GM12878 (cell line): ENCODE measurements at regions not wholly inside any gene's neighbourhood (a gene's known extent, or its start where the extent isn't known, plus 50 kb on each side); places are given as distances from the start of the nearest gene placed in this dataset.

Experiments
- ATAC-seq: fragments of 200-7000 bp; cut with Tn5 transposase; 3 replicates; pipeline ENCODE4 v1.9.1; 2020; ENCODE audit warnings: mild to moderate bottlenecking, moderate library complexity
- BruUV-seq: library from RNA; stranded (reverse); fragments of 400-500 nt; replicated peaks from 2 replicates; lab custom pipeline; 2021; lab: Mats Ljungman, UMichigan
- CTCF ChIA-PET: fragments of 300-600 bp; sonication (Branson Sonifier 250); formaldehyde crosslinking; extraction: SDS; loops from one replicate; lab custom pipeline; 2021; ENCODE audit warnings: inconsistent platforms; lab: Yijun Ruan, JAX
- POLR2A ChIA-PET: fragments of 350-600 bp; formaldehyde crosslinking; extraction: SDS; loops from one replicate; lab custom pipeline; 2021; ENCODE audit warnings: inconsistent platforms; lab: Charles Lee
- RAD21 ChIA-PET: fragments of 300-600 bp; sonication (Branson Sonifier 250); formaldehyde crosslinking; loops from one replicate; lab custom pipeline; 2023; ENCODE audit warnings: antibody characterized with exemption; ENCODE audit not compliant: unreplicated experiment; lab: Charles Lee
- SMC1A ChIA-PET: fragments of 300-600 bp; sonication (Branson Sonifier 250); formaldehyde crosslinking; loops from one replicate; lab custom pipeline; 2023; ENCODE audit not compliant: unreplicated experiment, uncharacterized antibody; lab: Charles Lee
- DNase-seq: peaks from one replicate; pipeline ENCODE4 v3.0.0-alpha.2; 2011; ENCODE audit warnings: low read depth, low spot score
- FAIRE-seq: peaks from 3 replicates; lab custom pipeline; 2011; peaks lifted over from hg19 to GRCh38; lab: Jason Lieb, UNC
- H2AFZ ChIP-seq: 2 replicates; pipeline ENCODE4 v1.6.0; 2011; ENCODE audit warnings: low read depth, low read length, control low read depth; ENCODE audit not compliant: control insufficient read depth
- H3K27ac ChIP-seq: 2 replicates; pipeline ENCODE4 v1.5.1; 2011; ENCODE audit warnings: control low read depth; ENCODE audit not compliant: control insufficient read depth, insufficient read depth
- H3K27me3 ChIP-seq, 2 experiments: replicated peaks in 1 of 2; 2 replicates each; pipeline versions ENCODE4 v1.6.0 to v1.6.1; 2011; ENCODE audit warnings: low read length in 1 of 2; ENCODE audit not compliant: control insufficient read depth in 2 of 2, insufficient read depth in 2 of 2
- H3K36me3 ChIP-seq, 2 experiments: 2 replicates each; pipeline ENCODE4 v1.5.1; 2011; ENCODE audit warnings: low read length in 1 of 2; ENCODE audit not compliant: control insufficient read depth in 2 of 2, insufficient read depth in 2 of 2
- H3K4me1 ChIP-seq: 2 replicates; pipeline ENCODE4 v1.6.1; 2011; ENCODE audit warnings: mild to moderate bottlenecking, low read length, moderate library complexity, mixed read lengths; ENCODE audit not compliant: control insufficient read depth, insufficient read depth
- H3K4me2 ChIP-seq: 2 replicates; pipeline ENCODE4 v1.6.0; 2011; ENCODE audit warnings: control low read depth; ENCODE audit not compliant: control insufficient read depth, insufficient read depth
- H3K4me3 ChIP-seq: fragments of 200-600 bp; sonication (generic); 2 replicates; pipeline ENCODE4 v1.5.1; 2016
- H3K79me2 ChIP-seq: 2 replicates; pipeline ENCODE4 v1.6.0; 2011; ENCODE audit warnings: low read length; ENCODE audit not compliant: control insufficient read depth, insufficient read depth
- H3K9ac ChIP-seq: 2 replicates; pipeline ENCODE4 v1.8.0; 2011; ENCODE audit warnings: low read length, control low read depth, mixed read lengths; ENCODE audit not compliant: control insufficient read depth, insufficient read depth
- H3K9me3 ChIP-seq: replicated peaks from 3 replicates; pipeline ENCODE4 v1.5.1; 2011; ENCODE audit warnings: mild to moderate bottlenecking, low read length; ENCODE audit not compliant: control insufficient read depth, insufficient read depth
- H4K20me1 ChIP-seq: 2 replicates; pipeline ENCODE4 v1.6.0; 2011; ENCODE audit not compliant: control insufficient read depth, insufficient read depth
- ASH2L ChIP-seq: fragments of 300-600, 200-600 bp; sonication (generic); IDR thresholded peaks from 2 replicates; pipeline ENCODE4 v1.6.1; 2017; ENCODE audit warnings: low read depth, mild to moderate bottlenecking, borderline replicate concordance
- BCL11A ChIP-seq: IDR thresholded peaks from 2 replicates; pipeline ENCODE4 v1.6.1; 2011; ENCODE audit warnings: low read depth, low read length
- CTCF ChIP-seq, 3 experiments: IDR thresholded peaks in 2 of 3; conservative IDR thresholded peaks in 1 of 3; 2 replicates each; pipeline ENCODE4 v1.5.1; 2011; ENCODE audit warnings: low read depth in 3 of 3, low read length in 3 of 3, mild to moderate bottlenecking in 3 of 3, control low read depth in 2 of 3, moderate library complexity in 2 of 3, inconsistent platforms in 1 of 3, mixed read lengths in 1 of 3; ENCODE audit not compliant: control insufficient read depth in 2 of 3, insufficient read depth in 1 of 3; ENCODE audit errors: extremely low read depth in 1 of 3
- ESRRA ChIP-seq: IDR thresholded peaks from 2 replicates; pipeline ENCODE4 v1.6.1; 2012; ENCODE audit warnings: mild to moderate bottlenecking, low read length, improper control_type of control experiment
- ETV6 ChIP-seq, 2 experiments: fragments of 450-650 bp in 1 of 2; IDR thresholded peaks in 1 of 2; conservative IDR thresholded peaks in 1 of 2; 2 replicates each; pipeline ENCODE4 v1.6.1; 2014; ENCODE audit warnings: antibody characterized with exemption in 1 of 2, borderline replicate concordance in 1 of 2, low read depth in 1 of 2, mild to moderate bottlenecking in 1 of 2, moderate library complexity in 1 of 2
- KLF5 ChIP-seq: fragments of 450-650 bp; IDR thresholded peaks from 2 replicates; pipeline ENCODE4 v1.6.1; 2014; ENCODE audit warnings: mild to moderate bottlenecking; ENCODE audit not compliant: partially characterized antibody
- LARP7 ChIP-seq: fragments of 450-650 bp; IDR thresholded peaks from 2 replicates; pipeline ENCODE4 v1.6.1; 2017; ENCODE audit warnings: mild to moderate bottlenecking
- NBN ChIP-seq: fragments of 450-650 bp; IDR thresholded peaks from 2 replicates; pipeline ENCODE4 v1.6.1; 2016
- RFX5 ChIP-seq: IDR thresholded peaks from 2 replicates; pipeline ENCODE4 v1.6.1; 2011; ENCODE audit warnings: low read depth, low read length, improper control_type of control experiment
- SKIL ChIP-seq: fragments of 450-650 bp; IDR thresholded peaks from 2 replicates; pipeline ENCODE4 v1.6.1; 2017; ENCODE audit warnings: mild to moderate bottlenecking, low read depth, inconsistent platforms; ENCODE audit not compliant: poor library complexity, severe bottlenecking
- SMAD1 ChIP-seq: fragments of 450-650 bp; IDR thresholded peaks from 2 replicates; pipeline ENCODE4 v1.6.1; 2018; ENCODE audit warnings: mild to moderate bottlenecking, low read depth; ENCODE audit not compliant: partially characterized antibody
- SMARCA5 ChIP-seq: fragments of 450-650 bp; IDR thresholded peaks from 2 replicates; pipeline ENCODE4 v1.6.1; 2017; ENCODE audit warnings: mild to moderate bottlenecking
- SMC3 ChIP-seq: IDR thresholded peaks from 2 replicates; pipeline ENCODE4 v1.6.1; 2011; ENCODE audit warnings: low read length, improper control_type of control experiment, borderline replicate concordance
- YY1 ChIP-seq: IDR thresholded peaks from 2 replicates; pipeline ENCODE4 v1.6.1; 2011; ENCODE audit warnings: low read depth, mild to moderate bottlenecking, low read length
- ZBTB4 ChIP-seq: fragments of 450-650 bp; formaldehyde crosslinking; IDR thresholded peaks from 2 replicates; pipeline ENCODE4 v1.4.0; 2022; ENCODE audit warnings: mild to moderate bottlenecking, moderate library complexity
- ZNF24 ChIP-seq: fragments of 450-650 bp; IDR thresholded peaks from 2 replicates; pipeline ENCODE4 v1.6.1; 2017; ENCODE audit warnings: antibody characterized with exemption, mild to moderate bottlenecking
- WGBS: methylation state at CpG from one replicate; pipeline ENCODE4 v1.1.6; 2016; ENCODE audit warnings: low lambda C conversion rate; ENCODE audit not compliant: insufficient replicate concordance, insufficient coverage; ENCODE audit errors: missing lambda C conversion rate; 5-methylcytosine and 5-hydroxymethylcytosine counted together
- in situ Hi-C: fragments of 300-500 bp; cut with MboI; formaldehyde crosslinking; loops from 9 replicates; pipeline ENCODE4 v1.14.3; 2018; ENCODE audit warnings: mixed read lengths
- intact Hi-C: fragments of 100-400 bp; cut with micrococcal nuclease; formaldehyde crosslinking; loops from one replicate; pipeline ENCODE4 v1.14.2; 2022; ENCODE audit not compliant: unreplicated experiment

GRCh38 chr4:53706422-53707032, 115.2 kb upstream of the LNX1 start:
- no peak overlapping the region for H3K9ac ChIP-seq
- H3K79me2 ChIP-seq = no peaks in the 10 kb centered on the region
- CTCF ChIA-PET = interaction anchor here (0.5 to 11.6 kb wide), 58 partner anchors 10 to 691 kb away, joined by 3 to 305 read pairs (median 5); no protein-coding TSS in a partner anchor
- DNase-seq = peak; percentile 45
- no peaks in the 10 kb centered on the region for H3K27me3 ChIP-seq
- peak overlapping the region; percentile 1; the same call in 1 of the 2 replicates for H3K4me2 ChIP-seq
- in situ Hi-C loops (loop anchor here (5.0 to 10.0 kb wide), 2 partner anchors 62 to 521 kb away; partner anchors contain the start of gene PDGFRA), intact Hi-C loops (loop anchor here (1.0 to 10.0 kb wide), 5 partner anchors 98 to 692 kb away; partner anchors contain the start of genes CHIC2 and PDGFRA)
- no TSS peak for BruUV-seq
- H3K4me3 ChIP-seq = no peak overlapping the region
- H3K36me3 ChIP-seq = no peaks in the 10 kb centered on the region
- POLR2A ChIA-PET = interaction anchor here (0.6 to 5.3 kb wide), 7 partner anchors 9 to 130 kb away, joined by 3 to 46 read pairs (median 5); no protein-coding TSS in a partner anchor
- WGBS = 21% methylated on average over 8 of the region's 8 CpGs
- H3K27ac ChIP-seq = peak overlapping the region; percentile 58; the same call in 1 of the 2 replicates
- H2AFZ ChIP-seq = no peak overlapping the region
- H3K9me3 ChIP-seq = no peaks in the 10 kb centered on the region; the same call in 2 of the 3 replicates
- ATAC-seq = peak; percentile 29
- H4K20me1 ChIP-seq = no peaks in the 10 kb centered on the region
- RAD21 ChIA-PET = interaction anchor here (0.6 to 6.1 kb wide), 38 partner anchors 8 to 694 kb away, joined by 3 to 132 read pairs (median 5); no protein-coding TSS in a partner anchor
- no peak for FAIRE-seq
- peaks cover 46% of the 10 kb centered on the region for H3K4me1 ChIP-seq
- SMC1A ChIA-PET = interaction anchor here (0.6 to 14.8 kb wide), 48 partner anchors 9 to 1067 kb away, joined by 3 to 228 read pairs (median 4); no protein-coding TSS in a partner anchor
- TF ChIP-seq YY1 = 0 out of 2 replicates have a peak, but pooled peaks have one; percentile 42
- TF ChIP-seq ZBTB4 = no peak
- TF ChIP-seq ETV6 (conservative IDR thresholded peaks at IDR 0.05 in 1 of 2, IDR thresholded peaks at IDR 0.05 in 1 of 2; ENCODE audit: borderline replicate concordance in 1 of 2, low read depth in 1 of 2) = 0 out of 4 replicates have a peak, but pooled peaks of 1 of the 2 experiments have one; percentile 4
- 0 out of 2 replicates have a peak, but pooled peaks have one; percentile 34 for TF ChIP-seq SMARCA5
- no peak for TF ChIP-seq SKIL
- TF ChIP-seq SMC3 = peak; percentile 40; the same call in 1 of the 2 replicates
- peak; percentile 65 to 71 (median 71) for TF ChIP-seq CTCF (IDR thresholded peaks at IDR 0.05 in 2 of 3, conservative IDR thresholded peaks at IDR 0.05 in 1 of 3; ENCODE audit: control insufficient read depth in 2 of 3, extremely low read depth in 1 of 3, insufficient read depth in 1 of 3, low read depth in 3 of 3, low read length in 3 of 3)
- TF ChIP-seq BCL11A = no peak
- no peak for TF ChIP-seq SMAD1
- no peak for TF ChIP-seq ESRRA
- no peak for TF ChIP-seq LARP7
- no peak for TF ChIP-seq ASH2L
- TF ChIP-seq NBN = 0 out of 2 replicates have a peak, but pooled peaks have one; percentile 33
- TF ChIP-seq RFX5 = no peak
- TF ChIP-seq ZNF24 = no peak
- TF ChIP-seq KLF5 = no peak
